Activated CD8-positive, alpha-beta memory T cell treated with anti-CD3 and anti-CD28 coated beads for 1 hour (primary cell): ENCODE measurements at regions not wholly inside any gene's neighbourhood (a gene's known extent, or its start where the extent isn't known, plus 50 kb on each side); places are given as distances from the start of the nearest gene placed in this dataset.

Experiments
- DNase-seq, 2 donors: peaks; one replicate each; pipeline ENCODE4 v3.0.0-alpha.2; 2020; ENCODE audit warnings: low read depth in 1 of 2; ENCODE audit errors: extremely low read depth in 1 of 2

- DNase-seq: no peak
These were observed 572.0 kb upstream of the MAN1A1 start for GRCh38 chr6:119921491-119922010.

GRCh38 chr6:119917186-119917585, 567.6 kb upstream of the MAN1A1 start:
- no peak for DNase-seq

GRCh38 chr6:119915971-119916370, 566.4 kb upstream of the MAN1A1 start:
- no peak for DNase-seq

GRCh38 chr6:119908157-119908556, 558.6 kb upstream of the MAN1A1 start:
- no peak for DNase-seq

GRCh38 chr6:119902681-119903080, 553.1 kb upstream of the MAN1A1 start:
- no peak for DNase-seq

GRCh38 chr6:119896806-119897205, 547.2 kb upstream of the MAN1A1 start:
- no peak for DNase-seq

- no peak for DNase-seq
These were observed 546.1 kb upstream of the MAN1A1 start for GRCh38 chr6:119895626-119896025.

GRCh38 chr6:119894811-119895210, 545.2 kb upstream of the MAN1A1 start:
- DNase-seq: no peak

GRCh38 chr6:119891644-119892043, 542.1 kb upstream of the MAN1A1 start:
- DNase-seq: no peak

- no peak for DNase-seq
These were observed 541.6 kb upstream of the MAN1A1 start for GRCh38 chr6:119891206-119891605.

- DNase-seq: no peak
These were observed 540.9 kb upstream of the MAN1A1 start for GRCh38 chr6:119890470-119890869.

GRCh38 chr6:119887666-119888065, 538.1 kb upstream of the MAN1A1 start:
- DNase-seq: no peak

GRCh38 chr6:119881416-119881815, 531.9 kb upstream of the MAN1A1 start:
- no peak for DNase-seq

- DNase-seq: no peak
These were observed 531.3 kb upstream of the MAN1A1 start for GRCh38 chr6:119880840-119881239.

GRCh38 chr6:119879731-119880130, 530.2 kb upstream of the MAN1A1 start:
- DNase-seq: no peak

- DNase-seq: no peak
These were observed 524.8 kb upstream of the MAN1A1 start for GRCh38 chr6:119874381-119874780.

GRCh38 chr6:119873107-119873506, 523.5 kb upstream of the MAN1A1 start:
- no peak for DNase-seq

GRCh38 chr6:119871520-119871919, 522.0 kb upstream of the MAN1A1 start:
- DNase-seq: no peak

GRCh38 chr6:119865466-119866350, 516.1 kb upstream of the MAN1A1 start:
- no peak for DNase-seq

- no peak for DNase-seq
These were observed 513.2 kb upstream of the MAN1A1 start for GRCh38 chr6:119862719-119863118.

GRCh38 chr6:119858901-119859300, 509.3 kb upstream of the MAN1A1 start:
- no peak for DNase-seq

- no peak for DNase-seq
These were observed 506.6 kb upstream of the MAN1A1 start for GRCh38 chr6:119856136-119856535.

GRCh38 chr6:119848696-119849095, 499.1 kb upstream of the MAN1A1 start:
- DNase-seq: no peak
